ENCODE measurements at regions not wholly inside any gene's neighbourhood (a gene's known extent, or its start where the extent isn't known, plus 50 kb on each side); places are given as distances from the start of the nearest gene placed in this dataset.

DNA sequence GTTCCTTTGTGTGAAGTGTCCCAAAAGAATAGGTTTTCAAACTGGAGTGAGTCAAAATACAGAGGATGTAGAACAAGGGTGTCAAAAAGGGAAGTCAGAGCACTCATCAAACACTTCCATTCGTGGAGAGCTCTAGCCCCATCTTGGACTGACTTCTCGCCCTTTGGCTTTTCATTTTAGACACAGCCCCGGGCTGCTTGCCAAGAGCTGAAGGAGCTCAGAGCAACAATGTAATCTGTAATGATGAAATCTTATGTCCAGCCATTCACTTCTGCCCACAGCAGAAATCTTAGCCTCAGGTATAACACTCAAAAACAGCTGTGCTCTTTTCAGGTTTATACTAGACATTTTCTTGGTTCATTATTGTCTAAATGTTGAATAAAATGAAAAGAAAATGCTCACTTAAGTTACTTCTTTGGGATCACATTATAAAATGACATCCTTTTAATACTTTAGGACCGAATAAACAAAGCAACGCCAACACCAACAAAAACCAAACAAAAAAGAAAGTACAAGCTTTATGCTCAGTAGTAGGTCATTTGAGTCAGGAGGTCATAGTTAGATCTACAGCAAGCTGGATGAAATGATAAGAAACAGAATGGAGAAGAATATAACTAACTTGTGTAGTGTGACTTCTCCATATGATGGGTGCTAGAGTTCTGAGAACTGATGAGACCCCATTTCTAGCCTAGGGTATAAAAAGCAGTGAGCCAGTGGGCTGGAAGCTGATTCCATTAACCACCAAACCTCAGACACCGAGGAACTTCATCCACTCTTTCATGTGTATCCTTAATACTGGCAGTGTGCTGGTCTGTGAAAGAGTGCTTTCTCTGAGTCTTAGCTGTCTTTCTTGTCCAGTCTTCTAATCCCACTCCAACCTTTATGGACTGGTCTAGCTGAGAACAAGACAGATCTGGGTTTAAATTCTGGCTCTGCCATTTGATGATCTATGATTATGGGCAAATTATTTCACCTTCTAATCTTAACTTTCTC is 131.8 kb upstream of the SLC7A14 start:
- TF ChIP-seq, protein P1, sequence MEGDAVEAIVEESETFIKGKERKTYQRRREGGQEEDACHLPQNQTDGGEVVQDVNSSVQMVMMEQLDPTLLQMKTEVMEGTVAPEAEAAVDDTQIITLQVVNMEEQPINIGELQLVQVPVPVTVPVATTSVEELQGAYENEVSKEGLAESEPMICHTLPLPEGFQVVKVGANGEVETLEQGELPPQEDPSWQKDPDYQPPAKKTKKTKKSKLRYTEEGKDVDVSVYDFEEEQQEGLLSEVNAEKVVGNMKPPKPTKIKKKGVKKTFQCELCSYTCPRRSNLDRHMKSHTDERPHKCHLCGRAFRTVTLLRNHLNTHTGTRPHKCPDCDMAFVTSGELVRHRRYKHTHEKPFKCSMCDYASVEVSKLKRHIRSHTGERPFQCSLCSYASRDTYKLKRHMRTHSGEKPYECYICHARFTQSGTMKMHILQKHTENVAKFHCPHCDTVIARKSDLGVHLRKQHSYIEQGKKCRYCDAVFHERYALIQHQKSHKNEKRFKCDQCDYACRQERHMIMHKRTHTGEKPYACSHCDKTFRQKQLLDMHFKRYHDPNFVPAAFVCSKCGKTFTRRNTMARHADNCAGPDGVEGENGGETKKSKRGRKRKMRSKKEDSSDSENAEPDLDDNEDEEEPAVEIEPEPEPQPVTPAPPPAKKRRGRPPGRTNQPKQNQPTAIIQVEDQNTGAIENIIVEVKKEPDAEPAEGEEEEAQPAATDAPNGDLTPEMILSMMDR (IDR thresholded peaks at IDR 0.05) = no peak
- TF ChIP-seq EZH2 (IDR thresholded peaks at IDR 0.05; ENCODE audit: borderline replicate concordance, insufficient read depth, low read depth, low read length, poor library complexity, severe bottlenecking) = no peak
